ENCODE measurements at regions not wholly inside any gene's neighbourhood (a gene's known extent, or its start where the extent isn't known, plus 50 kb on each side); places are given as distances from the start of the nearest gene placed in this dataset.

- DNase-seq (ENCODE audit: low read depth, low spot score), result no peak
- Histone ChIP-seq H3K4me3 (ENCODE audit: control insufficient read depth in 2 of 3, extremely low read depth in 1 of 3, insufficient read depth in 2 of 3, low read depth in 1 of 3, low read length in 3 of 3) (no peak overlapping the region), H3K4me1 (ENCODE audit: control insufficient read depth, extremely low read depth, insufficient read depth, low read length) (peaks cover 8% of the 10 kb centered on the region), H3K4me2 (ENCODE audit: control insufficient read depth, extremely low read depth, insufficient read depth, low read depth, low read length) (no peak overlapping the region), H3K27me3 (ENCODE audit: control insufficient read depth, extremely low read depth, insufficient read depth, low read length) (no peaks in the 10 kb centered on the region), H3K36me3 (ENCODE audit: control insufficient read depth in 2 of 2, extremely low read depth in 1 of 2, insufficient read depth in 2 of 2, low read length in 2 of 2) (no peaks in the 10 kb centered on the region), H3K9ac (ENCODE audit: control insufficient read depth, extremely low read depth, insufficient read depth, low read length) (no peak overlapping the region), H3K79me2 (ENCODE audit: control insufficient read depth, insufficient read depth, low read length) (no peaks in the 10 kb centered on the region), H3K9me1 (ENCODE audit: control insufficient read depth, extremely low read depth, insufficient read depth, low read length) (no peaks in the 10 kb centered on the region), H3K9me3 (ENCODE audit: control insufficient read depth, low read depth, low read length) (no peaks in the 10 kb centered on the region), H3K27ac (ENCODE audit: control insufficient read depth, insufficient read depth, low read length) (no peak overlapping the region), H2AFZ (ENCODE audit: control insufficient read depth, low read length) (no peak overlapping the region), H4K20me1 (ENCODE audit: control insufficient read depth, extremely low read depth, insufficient read depth, low read length) (no peaks in the 10 kb centered on the region)
- TF ChIP-seq EZH2 (IDR thresholded peaks at IDR 0.05; ENCODE audit: low read length) (no peak), CTCF (optimal IDR thresholded peaks at IDR 0.05 in 1 of 3, IDR thresholded peaks at IDR 0.05 in 1 of 3, conservative IDR thresholded peaks at IDR 0.05 in 1 of 3; ENCODE audit: extremely low read depth in 1 of 3, insufficient read depth in 2 of 3, low read length in 3 of 3) (no peak)
- FAIRE-seq, result no peak
- dilution Hi-C loops (cut with MboI; ENCODE audit: extremely low pct_ligation_motif_present, low sequenced_read_pairs), result no loop called here
Measured at GRCh38 chr7:17026269-17026668, 144.5 kb upstream of the AGR3 start.

- Histone ChIP-seq H2AFZ (ENCODE audit: control insufficient read depth, low read length) (no peak overlapping the region), H3K27ac (ENCODE audit: control insufficient read depth, insufficient read depth, low read length) (no peak overlapping the region), H3K9me3 (ENCODE audit: control insufficient read depth, low read depth, low read length) (no peaks in the 10 kb centered on the region), H3K36me3 (ENCODE audit: control insufficient read depth in 2 of 2, extremely low read depth in 1 of 2, insufficient read depth in 2 of 2, low read length in 2 of 2) (no peaks in the 10 kb centered on the region), H4K20me1 (ENCODE audit: control insufficient read depth, extremely low read depth, insufficient read depth, low read length) (no peaks in the 10 kb centered on the region), H3K9me1 (ENCODE audit: control insufficient read depth, extremely low read depth, insufficient read depth, low read length) (no peaks in the 10 kb centered on the region), H3K4me3 (ENCODE audit: control insufficient read depth in 2 of 3, extremely low read depth in 1 of 3, insufficient read depth in 2 of 3, low read depth in 1 of 3, low read length in 3 of 3) (no peak overlapping the region), H3K27me3 (ENCODE audit: control insufficient read depth, extremely low read depth, insufficient read depth, low read length) (no peaks in the 10 kb centered on the region), H3K4me1 (ENCODE audit: control insufficient read depth, extremely low read depth, insufficient read depth, low read length) (peaks cover 2% of the 10 kb centered on the region), H3K9ac (ENCODE audit: control insufficient read depth, extremely low read depth, insufficient read depth, low read length) (no peak overlapping the region), H3K4me2 (ENCODE audit: control insufficient read depth, extremely low read depth, insufficient read depth, low read depth, low read length) (no peak overlapping the region), H3K79me2 (ENCODE audit: control insufficient read depth, insufficient read depth, low read length) (no peaks in the 10 kb centered on the region)
- TF ChIP-seq CTCF (optimal IDR thresholded peaks at IDR 0.05 in 1 of 3, IDR thresholded peaks at IDR 0.05 in 1 of 3, conservative IDR thresholded peaks at IDR 0.05 in 1 of 3; ENCODE audit: extremely low read depth in 1 of 3, insufficient read depth in 2 of 3, low read length in 3 of 3) (no peak), EZH2 (IDR thresholded peaks at IDR 0.05; ENCODE audit: low read length) (no peak)
- no peak for DNase-seq (ENCODE audit: low read depth, low spot score)
- dilution Hi-C loops (cut with MboI; ENCODE audit: extremely low pct_ligation_motif_present, low sequenced_read_pairs), result no loop called here
- FAIRE-seq, result no peak
Measured at GRCh38 chr7:17027143-17027788, 145.5 kb upstream of the AGR3 start.

All from keratinocyte (primary cell).